HG02885 (cell line): ENCODE measurements at regions not wholly inside any gene's neighbourhood (a gene's known extent, or its start where the extent isn't known, plus 50 kb on each side); places are given as distances from the start of the nearest gene placed in this dataset.

Experiments
- ATAC-seq: cut with Tn5 transposase; IDR thresholded peaks from one replicate; pipeline ENCODE4 v1.9.1; 2021; ENCODE audit warnings: mild to moderate bottlenecking; ENCODE audit not compliant: unreplicated experiment, poor library complexity

DNA sequence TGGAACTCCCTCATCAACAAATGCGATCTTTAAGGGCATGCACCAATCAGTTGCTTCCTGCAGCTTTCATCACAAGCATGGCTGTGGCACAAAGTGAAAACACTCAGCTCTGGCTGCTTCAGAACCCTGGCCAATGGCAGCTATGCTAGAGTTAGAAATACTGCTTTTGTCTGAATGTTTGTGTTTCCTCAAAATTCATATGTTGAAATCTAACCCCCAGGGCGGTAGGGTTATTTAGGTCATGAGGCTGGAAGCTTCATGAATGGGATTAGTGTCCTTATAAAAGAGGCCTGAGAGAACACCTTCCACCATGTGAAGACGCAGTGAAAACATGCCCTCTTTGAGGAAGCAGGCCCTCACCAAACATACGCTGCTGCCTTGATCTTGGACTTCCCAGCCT is 453.9 kb downstream of the SNAPC1 start:
- ATAC-seq: no peak

DNA sequence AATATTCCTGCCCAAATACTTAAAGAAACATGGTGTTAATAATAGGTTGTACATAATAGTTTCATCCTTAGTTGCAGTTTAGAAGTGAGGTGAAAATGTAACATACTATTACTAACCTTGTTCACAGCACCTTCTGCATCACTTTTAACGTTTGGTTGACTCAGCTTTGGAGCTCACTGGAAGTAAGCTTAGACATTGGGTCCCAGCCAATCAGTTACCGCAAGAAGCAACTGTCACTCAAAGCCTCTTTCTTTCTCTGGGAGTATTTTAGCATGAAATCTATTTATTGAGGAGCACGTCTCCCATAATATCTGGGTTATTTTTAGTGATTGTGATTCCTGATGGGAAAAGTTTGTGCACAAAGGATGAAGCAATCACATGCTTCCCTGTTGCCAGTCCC is 472.6 kb downstream of the SNAPC1 start:
- ATAC-seq: no peak

DNA sequence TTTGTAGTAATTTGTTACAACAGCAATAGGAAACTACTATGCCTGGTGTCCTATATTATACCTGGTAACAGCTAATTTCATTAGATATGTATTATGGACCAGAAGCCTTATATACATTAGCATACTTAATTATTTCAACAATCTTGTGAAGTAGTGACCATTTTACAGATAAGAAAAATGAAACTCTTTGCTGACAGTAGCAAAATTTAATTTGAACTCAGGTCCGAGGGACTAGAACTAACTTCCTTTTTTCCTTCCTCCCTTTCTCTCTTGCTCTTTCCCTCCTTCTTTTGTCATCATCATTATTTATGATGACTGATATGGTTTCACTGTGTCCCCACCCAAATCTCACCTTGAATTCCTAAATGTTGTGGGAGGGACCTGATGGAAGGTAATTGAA is 482.0 kb downstream of the SNAPC1 start:
- no peak for ATAC-seq

DNA sequence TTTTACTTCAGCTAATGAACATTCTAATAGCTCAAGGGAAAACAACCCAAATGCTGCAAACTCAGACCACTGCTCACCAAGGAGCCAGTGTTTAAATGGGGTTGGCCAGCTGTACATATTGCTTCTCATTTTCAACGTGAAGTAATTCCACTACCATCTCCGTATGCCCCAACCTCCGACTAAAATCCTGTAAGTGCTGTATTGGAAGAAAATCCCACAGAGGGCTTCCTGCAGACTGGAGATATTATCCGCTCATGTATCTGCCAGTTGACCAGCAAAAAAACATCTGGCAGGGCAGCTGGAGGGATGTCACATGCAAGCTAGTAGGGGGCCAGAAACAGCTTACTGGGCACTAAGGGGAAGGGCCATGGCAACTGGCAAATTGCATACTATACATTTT is 485.0 kb downstream of the SNAPC1 start:
- no peak for ATAC-seq

DNA sequence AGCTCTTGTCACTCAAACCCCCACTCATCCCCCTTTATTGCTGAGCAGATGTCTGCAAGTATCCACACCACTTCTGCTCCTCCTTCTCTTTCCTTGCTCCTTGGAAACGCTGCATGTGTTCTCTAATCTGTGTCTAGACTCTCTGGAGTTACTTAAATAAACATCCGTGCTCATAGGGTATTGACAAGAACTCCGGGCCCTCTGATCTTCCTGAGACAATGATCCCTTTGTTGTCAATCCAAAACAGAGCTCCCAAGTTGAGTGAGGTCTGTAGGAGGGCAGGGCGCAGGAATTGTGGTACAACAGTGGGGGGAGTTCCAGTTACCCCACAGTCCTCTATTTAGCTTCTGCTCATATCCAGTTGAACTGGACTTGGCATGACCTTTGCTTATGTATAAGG is 489.0 kb downstream of the SNAPC1 start:
- no peak for ATAC-seq

DNA sequence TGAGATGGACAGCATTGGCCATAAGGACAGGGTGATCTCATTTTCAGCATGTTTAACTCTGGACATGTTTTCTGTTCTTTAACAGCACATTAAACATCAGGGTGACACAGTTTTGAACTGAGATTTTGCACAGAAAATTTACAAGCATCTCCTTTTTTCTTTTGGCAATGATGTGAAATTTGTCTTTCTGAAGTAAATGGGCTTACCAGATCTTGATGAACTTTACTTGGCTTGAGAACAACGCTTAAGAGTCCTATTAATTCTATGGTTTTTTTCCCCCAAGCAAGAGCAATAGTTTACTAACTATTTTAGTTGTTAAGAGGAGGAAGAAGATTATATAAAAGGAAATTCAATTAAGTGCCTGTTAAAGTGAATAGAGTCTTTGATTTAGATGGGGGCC is 491.0 kb downstream of the SNAPC1 start:
- no peak for ATAC-seq

DNA sequence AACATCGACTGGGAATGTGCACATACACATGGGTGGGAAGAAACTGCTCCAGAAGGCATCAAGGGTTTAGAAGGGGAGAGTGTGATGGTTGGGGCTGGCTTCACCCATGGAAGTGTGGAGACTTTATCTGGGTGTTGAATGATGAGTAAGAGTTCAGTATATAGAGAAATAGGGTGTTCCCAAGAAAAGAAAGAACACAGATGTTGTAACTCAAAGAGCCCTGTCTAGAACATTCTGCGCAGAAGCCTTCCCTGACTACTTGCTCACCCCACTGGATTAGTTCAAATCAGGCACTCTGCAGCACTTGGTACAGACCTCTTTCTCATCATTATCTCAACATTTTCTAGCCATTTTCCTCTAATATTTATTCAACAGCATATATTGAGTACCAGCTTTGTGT is 491.7 kb downstream of the SNAPC1 start:
- ATAC-seq: no peak

DNA sequence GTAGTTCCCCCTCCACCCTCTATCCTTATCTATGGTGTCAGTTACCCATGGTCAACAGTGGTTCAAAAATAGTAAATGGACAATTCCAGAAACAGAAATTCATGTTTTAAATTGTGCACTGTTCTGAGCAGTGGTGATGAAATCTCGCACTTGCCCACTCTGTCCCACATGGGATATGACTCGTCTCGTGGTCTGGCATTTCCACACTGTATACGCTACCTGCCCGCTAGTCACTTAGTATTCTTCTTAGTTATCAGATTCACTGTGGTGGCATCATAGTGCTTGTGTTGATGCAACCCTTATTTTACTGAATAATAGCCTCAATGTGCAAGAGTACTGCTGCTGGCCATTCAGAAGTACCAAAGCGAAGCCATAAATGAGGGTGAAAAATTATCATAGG is 507.0 kb downstream of the SNAPC1 start:
- no peak for ATAC-seq

DNA sequence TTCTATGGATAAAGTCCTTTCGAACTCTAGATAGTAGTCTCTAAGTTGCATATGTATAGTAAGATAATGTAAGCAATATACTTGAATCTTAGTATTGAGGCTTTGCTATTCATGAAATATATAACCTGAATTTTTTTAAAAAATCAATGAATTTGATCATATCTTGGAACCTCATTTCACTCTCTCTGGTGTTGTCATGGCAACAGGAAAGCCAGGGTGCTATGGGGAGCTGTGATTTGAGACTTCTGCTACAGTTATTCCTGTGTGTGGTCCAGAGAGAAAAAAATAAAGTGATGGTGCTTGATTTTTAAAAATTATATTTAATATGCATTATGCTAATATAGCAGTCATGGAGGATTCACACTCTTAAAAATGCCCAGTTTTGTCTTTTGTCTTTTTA is 508.0 kb downstream of the SNAPC1 start:
- no peak for ATAC-seq

DNA sequence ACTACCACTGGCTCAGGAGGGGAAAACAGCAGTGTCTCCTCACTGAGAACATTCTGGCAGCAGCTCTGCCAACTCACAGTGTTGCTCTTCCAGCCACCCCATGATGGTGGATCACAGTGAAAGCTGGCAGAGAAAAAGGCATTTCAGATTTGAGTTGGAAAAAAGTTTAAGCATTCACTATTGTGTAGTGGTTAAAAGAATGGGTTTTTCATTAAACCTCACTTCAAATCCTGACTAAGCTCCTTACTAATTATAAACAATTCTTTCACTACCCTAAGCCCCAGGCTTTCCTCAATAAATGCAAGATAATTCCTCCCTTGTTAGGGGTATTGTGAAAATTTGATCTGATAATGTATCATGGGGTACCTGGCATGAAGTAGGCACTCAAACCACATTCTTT is 518.1 kb downstream of the SNAPC1 start:
- ATAC-seq: no peak

DNA sequence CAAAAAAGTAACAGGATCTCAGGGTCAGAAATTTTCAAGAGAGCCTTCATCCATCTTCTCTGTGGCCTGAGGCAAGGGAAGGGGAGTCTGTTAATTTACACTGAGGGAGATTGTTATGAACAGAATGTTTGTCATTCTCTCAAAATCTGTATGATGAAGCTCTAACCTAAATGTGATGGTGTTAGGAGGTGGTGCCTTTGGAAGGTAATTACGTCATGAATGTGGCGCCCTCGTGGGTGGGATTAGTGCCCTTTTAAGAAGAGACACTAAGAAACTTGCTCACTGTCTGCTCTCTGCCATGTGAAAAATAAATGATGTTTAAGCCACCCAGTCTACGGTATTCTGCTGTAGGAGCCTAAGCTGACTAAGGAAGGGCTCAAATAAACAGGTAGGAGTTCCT is 521.6 kb downstream of the SNAPC1 start:
- no peak for ATAC-seq

DNA sequence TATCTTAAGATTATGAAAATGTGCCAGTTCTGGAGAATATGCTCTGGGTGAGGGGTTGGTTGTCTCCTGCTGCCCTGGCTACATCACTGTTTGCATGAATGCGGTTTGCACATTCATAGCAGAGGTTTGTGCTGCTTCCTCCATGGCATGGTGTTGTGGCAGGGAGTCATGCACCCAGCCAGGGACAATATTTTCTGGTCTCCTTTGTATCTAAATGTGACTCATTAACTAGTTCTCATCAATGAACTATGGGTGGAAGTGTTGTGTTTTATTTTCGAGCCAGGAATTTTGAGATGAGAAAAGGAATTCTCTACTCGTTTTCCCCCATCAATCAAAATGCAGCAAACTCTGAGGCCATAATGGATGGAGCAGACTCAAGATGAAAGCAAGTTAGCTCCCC is 527.3 kb downstream of the SNAPC1 start:
- ATAC-seq: no peak

DNA sequence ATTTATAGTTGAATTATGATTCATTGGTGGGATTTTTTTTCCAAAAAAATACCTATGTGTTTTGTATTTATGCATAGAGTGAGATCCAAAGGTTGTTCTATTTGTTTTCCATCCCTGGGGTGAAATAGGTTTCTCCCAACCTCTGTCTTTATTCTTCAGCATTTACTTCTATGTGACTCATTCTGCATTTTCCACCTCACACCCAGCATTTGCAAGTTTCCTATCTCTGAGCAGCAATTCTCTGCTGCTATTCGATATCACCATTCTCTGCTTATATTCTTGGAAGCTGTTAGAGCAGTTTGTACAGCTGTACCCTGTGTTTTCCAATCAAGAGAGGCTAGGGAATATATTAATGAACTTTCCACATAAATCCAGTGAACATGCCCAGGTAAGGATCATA is 538.9 kb downstream of the SNAPC1 start:
- ATAC-seq: no peak

DNA sequence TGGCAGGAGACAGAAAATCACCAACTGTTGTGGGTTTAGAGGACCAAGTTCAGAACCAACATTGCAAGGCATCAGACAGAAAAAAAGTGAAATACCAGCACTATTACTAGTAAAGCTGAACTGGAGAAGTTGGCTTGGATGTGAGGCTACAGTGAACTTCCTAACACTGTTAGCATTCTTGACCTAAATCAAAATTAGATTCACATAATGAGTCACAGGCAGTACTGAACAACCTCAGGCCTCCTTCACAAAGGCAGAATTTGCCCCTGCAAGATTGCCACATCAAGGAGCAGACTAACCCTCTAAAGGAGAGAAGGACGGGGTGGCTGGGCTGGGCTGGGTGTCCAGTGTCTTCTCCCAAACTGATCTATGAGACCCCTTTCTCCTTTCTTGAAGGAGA is 539.7 kb downstream of the SNAPC1 start:
- no peak for ATAC-seq

DNA sequence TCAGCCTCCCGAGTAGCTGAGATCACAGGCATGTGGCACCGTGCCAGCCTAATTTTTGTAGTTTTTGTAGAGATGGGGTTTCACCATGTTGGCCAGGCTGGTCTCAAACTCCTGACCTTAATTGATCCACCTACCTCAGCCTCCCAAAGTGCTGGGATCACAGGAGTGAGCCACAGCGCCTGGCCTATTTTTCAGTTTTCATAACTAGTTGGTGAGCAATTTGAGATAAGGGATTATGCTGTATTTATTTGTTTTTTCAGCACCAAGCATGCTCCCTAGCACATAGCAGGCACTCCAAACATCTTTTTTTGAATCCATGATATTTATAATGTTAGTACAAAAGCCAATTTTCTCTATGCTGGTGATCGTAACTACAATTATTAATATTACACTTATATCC is 541.2 kb downstream of the SNAPC1 start:
- ATAC-seq: no peak

DNA sequence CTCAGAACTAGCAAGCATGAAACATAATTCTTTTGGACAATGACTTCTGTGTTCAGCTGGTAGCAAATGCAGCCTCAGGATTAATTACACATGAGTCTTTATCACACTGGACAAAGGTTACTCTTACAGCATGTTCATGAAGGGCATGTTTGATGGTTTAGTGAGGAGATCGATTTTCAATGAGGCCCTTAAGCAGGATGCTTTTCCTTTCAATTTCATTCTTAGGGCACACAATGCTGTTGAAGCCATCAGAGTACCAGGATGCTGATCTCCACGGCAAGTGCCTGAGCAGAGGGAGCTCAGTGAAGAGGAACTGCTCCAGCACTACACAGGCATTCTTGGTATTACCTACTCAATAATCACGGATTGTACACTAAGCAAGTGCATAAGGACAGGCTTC is 542.0 kb downstream of the SNAPC1 start:
- no peak for ATAC-seq

DNA sequence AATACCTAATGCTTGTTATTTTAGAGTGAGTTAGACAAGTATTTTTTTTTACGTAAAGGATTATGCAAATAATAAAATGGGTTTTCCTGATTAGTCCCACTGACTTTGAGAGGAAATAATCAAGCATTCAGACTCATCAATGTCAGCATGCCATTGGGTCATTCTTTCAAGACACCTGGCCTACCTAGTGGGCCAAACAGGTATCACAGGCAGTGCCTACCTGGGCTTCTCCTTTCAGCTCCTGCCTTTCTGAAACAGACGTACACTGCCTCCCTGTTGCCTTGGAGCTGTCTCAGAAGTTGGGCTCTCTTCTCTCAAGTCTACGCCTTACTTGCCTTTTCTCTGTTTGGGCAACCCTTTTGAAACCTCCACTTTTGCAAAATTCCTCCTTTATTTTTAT is 545.6 kb downstream of the SNAPC1 start:
- ATAC-seq: no peak

DNA sequence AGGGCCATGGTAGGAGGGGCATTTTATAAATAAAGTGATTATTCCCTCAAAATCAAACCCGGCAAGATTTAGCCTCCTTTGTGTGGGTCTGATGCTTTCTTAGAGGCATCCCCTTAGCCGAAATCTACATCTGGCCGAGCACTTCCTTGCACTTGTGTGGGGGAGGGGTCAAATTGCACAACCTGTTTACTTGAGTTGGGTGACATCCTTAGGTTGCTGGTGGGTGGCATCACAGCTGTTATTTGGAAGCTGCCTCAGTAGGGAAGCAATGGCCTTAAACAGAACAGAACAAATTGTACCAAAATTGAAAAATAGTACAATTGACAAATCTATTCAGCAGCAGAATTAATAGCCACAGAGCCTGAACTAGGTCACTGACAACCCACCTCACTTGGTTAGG is 546.1 kb downstream of the SNAPC1 start:
- no peak for ATAC-seq

DNA sequence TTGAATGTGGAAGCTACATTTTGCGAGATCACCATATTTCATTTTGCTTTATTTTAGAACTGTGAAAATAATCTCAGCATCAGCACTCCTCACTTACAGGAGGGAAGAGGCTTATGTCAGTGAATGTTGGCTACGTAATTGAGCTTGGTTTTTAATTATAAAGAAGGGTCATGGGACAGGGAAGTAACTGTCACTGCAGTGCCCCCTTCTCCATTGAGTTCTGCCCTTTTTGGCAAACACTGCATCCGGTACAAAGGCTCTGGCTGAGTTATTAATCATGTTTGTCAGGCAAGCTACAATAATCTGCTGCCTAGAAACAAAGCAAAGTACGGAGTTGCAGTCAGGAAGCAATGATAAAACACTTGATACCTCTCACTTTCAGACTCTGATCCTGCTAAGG is 546.7 kb downstream of the SNAPC1 start:
- no peak for ATAC-seq

DNA sequence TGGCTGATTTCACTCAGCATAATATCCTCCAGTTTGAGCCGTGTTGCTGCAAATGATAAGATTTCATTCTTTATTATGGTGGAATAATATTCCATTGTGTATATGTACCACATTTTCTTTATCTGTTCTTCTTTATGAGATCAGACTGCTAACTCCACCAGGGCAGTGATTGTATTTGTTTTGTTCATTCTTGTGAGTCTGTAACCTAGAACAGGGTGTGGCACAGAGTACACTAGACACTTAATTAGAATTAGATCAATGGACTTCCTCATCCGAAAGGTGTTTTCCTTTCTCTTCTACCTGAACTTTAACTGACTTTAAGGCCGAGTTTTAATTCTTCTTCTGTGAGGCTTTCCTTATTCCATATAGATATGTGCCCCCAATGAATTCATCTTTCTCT is 551.0 kb downstream of the SNAPC1 start:
- no peak for ATAC-seq

DNA sequence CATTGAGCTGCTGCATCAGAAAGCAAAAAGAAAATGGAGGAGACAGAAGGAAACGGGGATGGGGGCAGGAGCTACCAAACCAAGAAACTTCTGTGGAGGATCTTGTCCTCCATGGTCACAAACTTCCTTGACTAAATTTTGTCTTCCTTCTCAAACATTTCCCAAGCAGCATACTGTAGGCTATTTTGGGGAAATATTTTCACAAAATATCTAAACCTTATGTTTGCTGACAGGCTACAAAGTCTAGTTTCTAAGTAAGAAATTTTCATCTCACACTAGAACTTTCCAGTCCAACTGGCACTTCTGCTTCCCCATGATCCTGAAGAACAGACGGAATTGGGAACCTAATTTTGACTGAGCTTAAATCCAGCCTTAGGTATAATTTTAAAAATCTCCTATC is 552.0 kb downstream of the SNAPC1 start:
- no peak for ATAC-seq

DNA sequence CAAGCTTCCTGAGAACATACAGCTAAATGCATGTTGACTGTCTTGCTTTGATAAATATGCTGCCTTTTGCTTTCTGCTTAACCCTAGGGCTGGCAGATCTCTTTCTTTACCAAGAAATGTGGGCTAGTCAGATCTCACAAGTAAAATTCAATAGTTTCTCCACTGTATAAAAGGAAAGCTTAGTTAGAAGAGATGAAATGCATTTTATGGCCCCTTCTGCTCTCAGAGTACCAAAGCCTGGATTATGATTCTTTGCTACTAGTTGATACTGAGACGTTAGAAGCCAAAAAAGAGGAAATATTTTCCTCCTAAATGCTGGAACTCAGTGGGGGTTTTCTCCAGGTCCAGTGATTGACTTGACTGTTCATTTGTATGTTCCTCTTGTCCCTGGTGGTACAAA is 552.7 kb downstream of the SNAPC1 start:
- ATAC-seq: no peak

DNA sequence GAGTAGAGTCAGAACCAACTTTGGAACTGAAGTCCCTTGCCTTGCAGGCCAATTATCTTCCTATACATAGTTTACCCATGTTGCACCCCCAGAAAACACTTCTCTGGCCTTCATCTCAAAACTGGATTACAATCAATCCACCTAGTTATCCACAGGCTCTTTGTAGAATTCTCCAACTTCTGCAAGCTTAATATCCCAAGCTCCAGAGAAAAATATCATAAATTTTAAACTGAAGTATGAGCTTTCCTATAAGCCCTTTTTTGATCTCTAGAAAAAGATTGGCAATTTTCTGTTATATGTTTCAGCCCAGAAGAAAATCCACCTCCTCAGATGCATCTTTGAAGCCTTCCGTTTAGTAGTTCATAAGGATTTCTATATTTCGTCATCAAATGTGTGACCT is 553.4 kb downstream of the SNAPC1 start:
- no peak for ATAC-seq

DNA sequence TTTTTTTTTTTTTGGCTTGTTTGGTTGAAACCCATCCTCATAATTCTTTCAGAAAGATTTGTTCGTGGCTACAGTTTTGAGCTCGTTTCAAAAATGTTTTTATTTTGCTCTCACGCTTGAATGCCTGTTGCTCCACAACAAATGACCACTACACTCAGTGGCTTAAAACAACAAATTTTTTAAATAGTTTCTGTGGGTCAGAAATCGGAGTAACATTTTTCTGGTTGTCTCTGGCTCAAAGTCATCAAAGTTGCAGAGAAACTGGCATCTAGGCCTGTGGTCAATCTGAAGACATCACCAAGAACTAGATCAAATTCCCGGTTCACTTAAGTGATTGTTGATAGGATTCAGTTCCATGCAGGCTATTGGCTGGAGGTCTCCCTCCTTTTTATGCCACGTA is 560.0 kb downstream of the SNAPC1 start:
- ATAC-seq: no peak
